Heart right ventricle (tissue), 16 donors: ENCODE measurements at regions not wholly inside any gene's neighbourhood (a gene's known extent, or its start where the extent isn't known, plus 50 kb on each side); places are given as distances from the start of the nearest gene placed in this dataset.

Source experiments
- ATAC-seq, 8 donors: fragments of 200-7000 bp; cut with Tn5 transposase; one replicate each; pipeline ENCODE4 v1.9.1; 2020; ENCODE audit warnings: mild to moderate bottlenecking in 8 of 8, moderate library complexity in 8 of 8, moderate number of reproducible peaks in 1 of 8
- DNase-seq, 2 donors: peaks; one replicate each; pipeline ENCODE4 v3.0.0-alpha.2; 2020
- H3K27ac ChIP-seq, 10 donors: fragments of 200-600 bp; sonication (generic) in 2 of 10; one replicate each; pipeline versions ENCODE4 v1.5.0 to v1.8.0; 2020 to 2022; ENCODE audit warnings: mild to moderate bottlenecking in 3 of 10
- H3K27me3 ChIP-seq, 7 donors: fragments of 200-600 bp; one replicate each; pipeline ENCODE4 v1.8.0; 2021 to 2022; ENCODE audit warnings: mild to moderate bottlenecking in 2 of 7
- H3K36me3 ChIP-seq, 9 donors: fragments of 200-600 bp; sonication (generic) in 1 of 9; one replicate each; pipeline versions ENCODE4 v1.5.0 to v1.8.0; 2020 to 2022; ENCODE audit warnings: mild to moderate bottlenecking in 2 of 9
- H3K4me1 ChIP-seq, 9 donors: fragments of 200-600 bp; sonication (generic) in 1 of 9; one replicate each; pipeline versions ENCODE4 v1.5.0 to v1.8.0; 2020 to 2022; ENCODE audit warnings: mild to moderate bottlenecking in 4 of 9
- H3K4me3 ChIP-seq, 10 donors: fragments of 200-600 bp; sonication (generic) in 2 of 10; one replicate each; pipeline versions ENCODE4 v1.5.0 to v1.8.0; 2020 to 2022; ENCODE audit warnings: mild to moderate bottlenecking in 7 of 10, moderate library complexity in 2 of 10
- H3K9me3 ChIP-seq, 11 donors: fragments of 200-600 bp in 10 of 11; sonication (generic) in 2 of 11; one replicate each; pipeline versions ENCODE4 v1.5.0 to v1.8.0; 2013 to 2022; ENCODE audit warnings: mild to moderate bottlenecking in 2 of 11, control low read depth in 1 of 11, moderate library complexity in 1 of 11
- WGBS, 2 donors: extraction: QIAGEN DNeasy Blood & Tissue Kit; methylation state at CpG; one replicate each; pipeline ENCODE4 v1.1.7; 2013; ENCODE audit warnings: inconsistent platforms in 1 of 2; 5-methylcytosine and 5-hydroxymethylcytosine counted together
- intact Hi-C, 10 donors: fragments of 100-400 bp; cut with DNase I; formaldehyde crosslinking; loops; one replicate each; pipeline versions ENCODE4 v1.11.1 to v1.14.2; 2022
- TF ChIP-seq, protein P1 (sequence below), 9 donors: fragments of 200-600 bp; sonication (generic) in 2 of 9; IDR thresholded peaks; one replicate each; pipeline versions ENCODE4 v1.5.0 to v1.8.0; 2021 to 2022; ENCODE audit warnings: antibody characterized with exemption in 9 of 9, mild to moderate bottlenecking in 5 of 9, moderate library complexity in 1 of 9
- donor health status: Arrhythmogenic right ventricular cardiomyopathy.
- donor health status: ischemic (EF 13 %, LVEDD 7.1; RV severe dilation, severe dysfunction).
- donor health status: healthy with polysubstance abuse.
- donor health status: DM: no; HTN: yes; CAD: no.
- donor health status: DM: no; HTN: no; CAD: no.
- donor health status: ischemic (EF 25% LVEDD 6.9; RV normal size, moderate dysfunction).
- donor health status: ischemic (EF 25% LVEDD 5.7; RV mildly dilated, moderate dysfunction).
- donor health status: healthy.
- donor health status: DM: yes; HTN: yes; CAD: no.
- donor health status: Ischemic cardiomyopathy.
- donor health status: ischemic (EF 35%, LVEDD 5.7; RV mildly dilated, moderate dysfunction).
- donor health status: nonischemic (EF 11% LVEDD 7.7; RV severe dilation, severe dysfunction).
- donor health status: DM: yes; HTN: yes; CAD: no.
- donor health status: PGD.
- donor health status: ischemic (EF 29% LVEDD 5.4; RV normal size, mild dysfunction).
- donor health status: nonischemic (EF 23%, LVEDD 6.1; RV moderate dilation, normal function).

DNA sequence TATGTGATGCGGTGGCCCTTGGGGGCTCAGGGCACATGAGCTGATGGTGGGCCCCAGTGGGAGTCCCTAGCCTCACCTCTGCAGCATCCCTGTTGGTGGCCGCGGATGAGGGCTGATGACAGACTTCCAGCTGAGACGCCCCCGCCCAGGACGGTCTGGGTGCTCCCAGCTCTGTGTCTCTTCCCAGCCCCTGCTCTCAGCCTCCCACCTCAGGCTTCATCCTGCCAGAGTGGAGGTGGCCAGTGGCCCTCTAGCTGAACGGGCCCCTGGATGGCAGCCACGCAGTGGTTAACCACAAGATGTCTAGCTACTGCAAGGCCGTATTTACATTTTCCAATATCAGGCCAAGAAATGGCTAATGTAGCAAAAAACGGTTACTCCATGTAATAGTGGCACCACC is 205.3 kb upstream of the LINGO1 start:
- TF ChIP-seq, protein P1, sequence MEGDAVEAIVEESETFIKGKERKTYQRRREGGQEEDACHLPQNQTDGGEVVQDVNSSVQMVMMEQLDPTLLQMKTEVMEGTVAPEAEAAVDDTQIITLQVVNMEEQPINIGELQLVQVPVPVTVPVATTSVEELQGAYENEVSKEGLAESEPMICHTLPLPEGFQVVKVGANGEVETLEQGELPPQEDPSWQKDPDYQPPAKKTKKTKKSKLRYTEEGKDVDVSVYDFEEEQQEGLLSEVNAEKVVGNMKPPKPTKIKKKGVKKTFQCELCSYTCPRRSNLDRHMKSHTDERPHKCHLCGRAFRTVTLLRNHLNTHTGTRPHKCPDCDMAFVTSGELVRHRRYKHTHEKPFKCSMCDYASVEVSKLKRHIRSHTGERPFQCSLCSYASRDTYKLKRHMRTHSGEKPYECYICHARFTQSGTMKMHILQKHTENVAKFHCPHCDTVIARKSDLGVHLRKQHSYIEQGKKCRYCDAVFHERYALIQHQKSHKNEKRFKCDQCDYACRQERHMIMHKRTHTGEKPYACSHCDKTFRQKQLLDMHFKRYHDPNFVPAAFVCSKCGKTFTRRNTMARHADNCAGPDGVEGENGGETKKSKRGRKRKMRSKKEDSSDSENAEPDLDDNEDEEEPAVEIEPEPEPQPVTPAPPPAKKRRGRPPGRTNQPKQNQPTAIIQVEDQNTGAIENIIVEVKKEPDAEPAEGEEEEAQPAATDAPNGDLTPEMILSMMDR (IDR thresholded peaks at IDR 0.05) = no peak
- Histone ChIP-seq H3K27me3 (peaks cover 0 to 56% (median 35%) of the 10 kb centered on the region in 7 donors), H3K27ac (no peak overlapping the region), H3K9me3 (no peaks in the 10 kb centered on the region), H3K36me3 (no peaks in the 10 kb centered on the region), H3K4me3 (no peak overlapping the region), H3K4me1 (no peaks in the 10 kb centered on the region)
- WGBS, 2 donors = 78 to 89% methylated on average over 10 of the region's 10 CpGs
- ATAC-seq = no peak
- intact Hi-C loops = no loop called here
- DNase-seq = no peak

DNA sequence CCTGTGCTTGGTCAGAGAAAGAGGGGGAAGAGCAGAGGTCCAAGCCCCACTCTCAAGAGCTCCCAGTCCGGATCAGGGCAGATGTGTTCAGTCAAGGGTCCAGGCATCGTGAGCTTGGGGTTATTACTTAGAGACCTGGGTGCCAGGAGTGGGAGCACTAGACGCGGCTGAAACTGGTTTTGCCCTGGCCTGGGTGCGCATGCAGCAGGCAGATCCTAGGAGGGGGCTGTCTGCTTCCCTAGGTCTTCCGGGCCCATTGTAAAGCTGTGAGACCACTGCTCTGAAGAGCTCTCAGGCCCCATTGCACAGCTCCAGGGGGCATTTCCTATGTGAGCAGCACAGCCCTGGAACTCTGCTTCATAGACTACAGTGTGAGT is 204.9 kb upstream of the LINGO1 start:
- H3K27me3 ChIP-seq = peaks cover 0 to 58% (median 38%) of the 10 kb centered on the region in 7 donors
- no peaks in the 10 kb centered on the region for H3K36me3 ChIP-seq
- intact Hi-C loops = no loop called here
- no peaks in the 10 kb centered on the region for H3K9me3 ChIP-seq
- ATAC-seq (no peak), DNase-seq (no peak)
- H3K4me3 ChIP-seq = no peak overlapping the region
- TF ChIP-seq, protein P1 (IDR thresholded peaks at IDR 0.05) = no peak
- WGBS, 2 donors = 93 to 94% methylated on average over 6 of the region's 6 CpGs
- no peaks in the 10 kb centered on the region for H3K4me1 ChIP-seq
- no peak overlapping the region for H3K27ac ChIP-seq

DNA sequence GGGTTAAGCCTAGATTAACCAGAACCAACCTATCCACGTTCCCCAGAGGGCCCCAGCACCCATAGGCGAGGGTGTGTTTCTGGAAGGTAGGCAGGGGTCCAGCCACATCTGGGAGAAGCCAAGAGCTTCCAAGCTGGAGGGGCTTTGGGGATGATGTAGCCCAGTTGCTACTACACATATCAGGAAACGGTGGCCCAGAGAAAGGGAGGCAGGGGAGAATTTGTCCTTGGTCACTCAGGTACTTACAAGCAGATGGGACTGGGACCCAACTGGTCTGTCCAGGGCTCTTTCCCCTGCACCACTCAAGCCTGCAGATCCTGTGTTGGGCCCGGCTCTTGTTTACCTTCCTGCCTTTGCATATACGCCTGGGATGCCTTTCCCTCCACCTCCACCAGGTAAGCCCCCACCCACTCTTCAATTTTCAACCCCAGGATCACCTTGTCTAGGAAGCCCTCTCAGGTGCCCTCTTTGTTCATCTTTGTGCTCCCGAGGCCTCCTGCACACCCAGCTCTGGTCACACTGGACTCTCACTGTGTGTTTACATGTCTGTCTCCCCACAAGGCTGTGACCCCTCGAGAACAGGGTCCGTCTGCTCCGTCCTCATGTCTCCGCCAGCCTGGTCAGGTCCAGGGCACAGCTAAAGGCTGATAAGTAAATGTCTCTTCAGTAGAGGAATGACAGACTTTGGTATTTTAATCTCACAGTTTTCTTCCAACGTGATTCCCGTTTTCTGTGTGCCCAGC is 204.4 kb upstream of the LINGO1 start:
- DNase-seq (no peak), ATAC-seq (peak in 1 of 8 donors; percentile 10)
- no peak overlapping the region for H3K27ac ChIP-seq
- no peaks in the 10 kb centered on the region for H3K9me3 ChIP-seq
- 70 to 73% methylated on average over 12 of the region's 12 CpGs for WGBS, 2 donors
- H3K4me3 ChIP-seq = no peak overlapping the region
- TF ChIP-seq, protein P1 (IDR thresholded peaks at IDR 0.05) = no peak
- H3K27me3 ChIP-seq = peaks cover 0 to 61% (median 38%) of the 10 kb centered on the region in 7 donors
- H3K4me1 ChIP-seq = no peaks in the 10 kb centered on the region
- intact Hi-C loops = no loop called here
- no peaks in the 10 kb centered on the region for H3K36me3 ChIP-seq

DNA sequence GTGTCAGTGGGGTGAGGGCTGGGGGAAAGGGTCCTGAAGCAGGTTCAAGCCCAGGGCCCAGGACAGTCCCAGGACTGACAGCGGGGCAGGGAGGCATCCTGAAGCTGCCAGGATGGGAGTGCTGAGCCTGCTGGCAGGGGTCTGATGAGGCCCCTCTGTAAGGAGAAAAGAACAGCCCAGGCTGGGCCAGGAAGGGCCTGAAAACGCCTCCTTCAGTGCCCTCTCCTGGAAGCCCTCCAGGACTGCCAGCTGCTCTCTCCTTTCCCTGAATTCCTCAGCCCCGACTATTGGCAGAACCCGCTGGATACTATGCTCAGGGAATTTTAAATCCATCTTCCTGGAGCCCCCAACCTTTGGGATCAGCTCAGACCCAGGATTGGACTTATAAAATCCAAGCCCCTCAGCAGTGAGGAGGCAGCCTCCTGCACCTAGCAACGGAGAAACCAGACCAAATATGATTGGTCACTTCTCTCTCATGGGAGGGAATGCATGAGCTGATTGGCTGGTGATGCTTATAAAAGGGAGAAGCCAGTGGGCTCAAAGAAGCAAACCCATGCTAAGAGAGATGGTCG is 203.5 kb upstream of the LINGO1 start:
- Histone ChIP-seq H3K27me3 (peaks cover 0 to 57% (median 37%) of the 10 kb centered on the region in 7 donors), H3K9me3 (no peaks in the 10 kb centered on the region), H3K4me1 (no peaks in the 10 kb centered on the region), H3K36me3 (no peaks in the 10 kb centered on the region), H3K4me3 (no peak overlapping the region), H3K27ac (no peak overlapping the region)
- TF ChIP-seq, protein P1 (IDR thresholded peaks at IDR 0.05) = no peak
- WGBS, 2 donors = 37 to 49% methylated on average over 6 of the region's 6 CpGs
- DNase-seq (no peak), ATAC-seq (no peak)
- intact Hi-C loops = no loop called here
